Right forelimb (tissue), 1 donor: ENCODE measurements at regions not wholly inside any gene's neighbourhood (a gene's known extent, or its start where the extent isn't known, plus 50 kb on each side); places are given as distances from the start of the nearest gene placed in this dataset.
"Not testable (repeated sequence)": the region's sequence is repeated elsewhere in the genome, so short reads cannot be mapped to it uniquely, and the experiment has no call there.

Experiments
- DNase-seq: peaks from one replicate; pipeline ENCODE4 v3.0.0-alpha.2; 2018

DNA sequence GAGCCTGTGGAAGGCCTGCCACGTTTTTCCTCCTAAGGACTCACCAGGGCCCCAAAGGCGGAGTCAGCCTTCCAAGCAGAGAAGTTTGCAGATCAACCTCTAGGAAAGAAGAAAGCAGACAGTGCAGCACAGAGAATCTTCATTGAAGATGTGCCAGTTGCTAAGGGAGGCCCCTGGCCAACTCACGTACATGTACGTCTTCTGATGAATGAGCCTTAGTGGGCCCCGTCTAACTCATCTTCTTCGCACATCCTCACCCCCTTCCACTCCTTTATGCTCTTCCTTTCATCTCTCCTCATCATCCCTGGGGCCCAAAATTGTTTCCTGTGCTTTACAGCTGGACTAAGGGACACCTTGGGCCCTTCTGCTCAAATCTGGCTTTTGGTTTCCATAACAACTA lies 703.0 kb upstream of the TBX3 start:
- no peak for DNase-seq

DNA sequence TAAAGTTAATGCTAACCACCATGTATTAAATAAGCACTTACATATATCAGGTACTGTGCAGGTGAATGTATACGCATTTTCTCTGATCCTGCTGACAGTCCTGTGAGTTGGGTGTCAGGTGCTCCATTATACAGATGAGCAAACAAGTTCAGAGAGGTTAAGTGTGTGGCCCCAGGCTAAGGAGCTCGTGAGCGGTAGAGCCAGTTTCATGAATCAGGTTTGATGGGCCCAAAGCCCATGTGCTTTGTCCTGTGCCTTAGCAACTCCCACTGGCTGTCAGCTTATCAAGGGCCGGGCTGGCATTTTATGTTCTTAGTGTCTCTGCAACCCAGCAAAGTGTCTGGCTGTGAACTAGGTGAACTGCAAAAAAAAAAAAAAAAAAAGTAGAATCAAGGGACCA lies 701.2 kb upstream of the TBX3 start:
- DNase-seq = no peak

DNA sequence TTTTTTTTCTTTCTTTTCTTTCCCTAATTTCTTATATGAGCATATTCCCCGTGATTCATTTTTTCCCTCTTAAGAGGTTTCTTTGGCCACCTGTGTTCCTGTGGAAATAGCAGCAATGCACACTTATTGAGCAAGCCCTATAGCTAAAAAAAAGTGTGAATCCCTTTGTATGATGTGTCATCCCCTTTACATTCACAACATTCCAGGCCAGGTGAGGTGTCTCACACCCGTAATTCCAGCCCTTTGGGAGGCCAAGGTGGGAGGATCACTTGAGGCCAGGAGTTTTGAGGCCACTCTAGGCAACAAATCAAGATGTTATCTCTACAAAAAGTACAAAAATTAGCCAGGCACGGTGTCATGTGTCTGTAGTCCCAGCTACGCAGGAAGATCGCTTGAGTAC lies 700.4 kb upstream of the TBX3 start:
- no peak for DNase-seq

DNA sequence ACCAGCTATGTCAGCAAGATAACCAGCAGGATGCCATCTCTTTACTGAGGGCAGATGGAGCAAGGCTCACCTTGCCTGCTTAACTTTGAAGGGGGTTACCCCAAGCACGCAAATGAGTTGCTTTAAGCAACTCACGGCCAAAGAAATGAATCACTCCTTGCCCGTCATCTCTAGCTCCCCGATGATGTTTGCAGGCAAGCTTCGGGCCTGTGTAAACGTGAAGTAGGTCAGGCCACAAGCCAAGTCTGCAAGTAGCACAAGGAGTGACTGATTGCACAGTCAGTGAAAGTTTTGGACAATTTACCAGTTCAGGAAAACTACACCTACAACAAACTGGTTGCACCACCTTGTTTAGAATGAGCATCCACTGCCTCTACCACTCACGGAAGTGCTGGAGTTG lies 699.7 kb upstream of the TBX3 start:
- no peak for DNase-seq

DNA sequence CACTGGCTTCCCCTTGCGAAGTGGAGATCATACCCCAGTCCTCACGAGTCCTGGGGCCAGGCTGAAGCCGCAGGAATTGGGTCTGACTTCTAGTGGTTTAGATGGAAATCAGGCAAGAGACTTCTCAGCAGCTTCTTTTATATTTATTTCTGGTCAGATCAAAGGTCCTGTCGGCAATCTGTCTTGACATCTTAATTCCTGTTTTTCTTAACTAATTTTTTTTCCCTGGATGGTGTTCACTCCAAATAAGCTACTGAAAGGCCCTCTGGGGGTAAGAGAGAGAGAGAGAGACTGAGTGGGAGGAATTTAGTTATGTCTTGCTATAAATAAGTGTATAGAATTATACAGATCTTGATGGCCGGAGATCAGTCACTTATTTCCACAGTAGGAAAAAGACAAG lies 698.7 kb upstream of the TBX3 start:
- DNase-seq = no peak

DNA sequence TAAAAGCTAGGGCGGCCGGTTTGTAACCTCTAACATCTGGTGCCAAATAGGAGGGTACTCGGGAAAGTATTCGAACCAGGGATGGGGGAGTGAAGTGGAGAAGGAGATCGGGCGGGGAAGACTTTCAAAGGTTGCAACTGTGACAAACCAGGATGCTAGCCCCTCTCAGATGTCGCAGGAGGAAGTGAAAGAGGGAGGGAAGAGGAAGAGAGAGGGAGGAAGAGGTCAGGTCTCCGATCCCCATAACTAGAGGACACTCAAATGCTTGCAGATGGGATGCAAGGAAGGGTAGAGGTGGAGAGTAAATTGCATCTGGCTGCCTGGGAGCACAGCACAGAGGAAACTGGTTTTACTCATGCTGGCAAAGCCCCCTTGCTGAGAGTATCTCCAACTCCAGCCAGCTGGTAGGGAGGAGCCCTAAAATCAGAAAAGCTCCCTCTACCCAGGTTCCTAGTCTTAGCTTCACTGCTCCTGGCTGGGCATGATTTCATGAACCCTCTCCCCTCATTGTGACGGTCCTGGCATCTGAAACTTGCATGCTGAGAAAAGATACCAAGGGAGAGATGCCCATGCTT lies 696.7 kb upstream of the TBX3 start:
- DNase-seq = no peak

DNA sequence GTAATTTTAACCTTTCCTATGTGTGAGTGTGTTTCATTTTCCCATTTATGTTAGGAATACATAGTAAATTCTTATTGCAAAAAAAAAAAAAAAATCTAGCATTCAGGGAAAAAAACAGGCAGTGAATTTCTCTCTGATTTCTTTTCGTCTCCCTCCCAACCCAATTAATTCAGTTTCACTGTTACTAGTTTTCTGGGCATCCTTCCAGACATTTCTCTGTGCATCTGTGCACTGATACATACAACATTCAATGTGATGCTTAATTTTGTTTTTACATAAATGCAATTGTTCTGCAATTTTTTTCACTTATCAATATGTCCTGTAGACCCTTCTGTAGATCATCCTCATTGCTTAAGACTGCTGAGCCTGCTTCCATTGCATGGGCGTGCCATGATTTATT lies 694.3 kb upstream of the TBX3 start:
- no peak for DNase-seq

DNA sequence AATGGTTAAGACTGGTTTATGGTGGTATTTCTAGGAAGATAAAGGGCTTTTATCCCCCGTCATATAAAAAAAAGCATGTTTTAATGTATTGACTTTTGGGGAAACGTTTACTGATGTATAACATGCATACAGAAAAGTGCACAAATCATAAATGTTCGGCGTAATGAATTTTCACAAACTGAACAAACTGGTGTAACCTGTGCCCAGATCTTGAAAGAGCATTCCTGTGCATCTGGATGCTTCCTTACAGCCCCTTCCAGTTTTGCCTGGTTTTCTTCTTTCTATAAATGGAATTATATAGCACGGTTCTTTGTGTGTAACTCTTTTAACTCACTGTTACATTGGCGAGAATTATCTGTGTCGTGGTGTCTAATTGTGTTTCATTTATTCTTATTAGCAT lies 693.8 kb upstream of the TBX3 start:
- DNase-seq = no peak

DNA sequence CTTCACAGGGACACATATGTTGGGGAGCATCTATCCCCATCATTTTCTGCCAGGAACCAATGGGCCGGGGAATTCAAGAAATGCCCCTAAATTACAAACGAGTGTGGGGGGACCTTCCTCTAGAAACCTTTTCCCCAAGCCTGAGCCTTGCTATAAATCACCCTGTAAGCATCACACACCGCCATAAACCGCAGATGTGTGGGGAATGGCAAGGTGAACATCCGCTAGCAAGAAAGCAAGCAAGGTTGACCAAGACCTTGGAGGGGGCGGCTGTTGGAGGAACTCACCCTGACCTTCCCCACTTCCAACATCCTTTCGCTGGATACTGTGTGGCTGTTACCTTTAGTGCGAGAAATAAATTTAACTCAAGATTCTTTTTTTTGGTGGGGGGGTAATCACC lies 693.3 kb upstream of the TBX3 start:
- DNase-seq = no peak

DNA sequence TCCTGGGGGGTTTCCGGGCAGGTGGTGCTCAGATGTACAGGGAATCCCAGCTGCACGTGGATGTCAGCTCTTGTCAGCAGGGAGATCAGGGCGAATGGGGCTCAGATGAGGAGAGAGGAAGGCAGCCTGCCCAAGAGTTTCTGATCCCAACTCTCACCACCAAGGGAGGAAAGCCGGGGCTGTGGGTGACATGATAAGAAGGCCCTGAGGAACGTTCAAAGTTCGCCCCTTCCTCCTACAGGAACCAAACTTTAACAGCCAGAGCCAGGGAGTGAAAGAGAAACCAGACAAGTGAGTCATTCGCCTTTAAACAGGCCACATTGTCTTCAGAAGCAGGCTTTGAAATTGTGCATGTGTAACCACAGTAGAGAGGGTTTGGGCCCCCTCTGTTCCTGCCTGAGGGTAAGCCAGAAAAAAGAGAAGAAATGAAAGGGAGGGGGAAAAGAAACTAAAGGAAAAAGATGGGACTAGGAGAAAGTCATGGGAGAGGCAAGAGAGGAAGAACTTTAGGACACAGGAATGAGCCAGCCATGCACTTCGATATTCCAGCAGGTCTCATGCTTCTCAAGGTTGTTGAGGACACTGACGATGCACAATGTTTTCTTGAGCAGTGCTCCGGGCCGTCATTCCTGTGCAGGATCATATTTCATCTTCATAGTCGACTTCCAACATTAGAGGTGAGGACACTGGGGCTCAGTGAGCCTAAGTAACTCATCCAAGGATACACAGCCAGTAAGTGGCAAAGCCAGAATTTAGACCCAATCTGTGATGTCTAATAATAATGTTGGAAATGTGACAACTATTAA lies 691.4 kb upstream of the TBX3 start:
- no peak for DNase-seq

DNA sequence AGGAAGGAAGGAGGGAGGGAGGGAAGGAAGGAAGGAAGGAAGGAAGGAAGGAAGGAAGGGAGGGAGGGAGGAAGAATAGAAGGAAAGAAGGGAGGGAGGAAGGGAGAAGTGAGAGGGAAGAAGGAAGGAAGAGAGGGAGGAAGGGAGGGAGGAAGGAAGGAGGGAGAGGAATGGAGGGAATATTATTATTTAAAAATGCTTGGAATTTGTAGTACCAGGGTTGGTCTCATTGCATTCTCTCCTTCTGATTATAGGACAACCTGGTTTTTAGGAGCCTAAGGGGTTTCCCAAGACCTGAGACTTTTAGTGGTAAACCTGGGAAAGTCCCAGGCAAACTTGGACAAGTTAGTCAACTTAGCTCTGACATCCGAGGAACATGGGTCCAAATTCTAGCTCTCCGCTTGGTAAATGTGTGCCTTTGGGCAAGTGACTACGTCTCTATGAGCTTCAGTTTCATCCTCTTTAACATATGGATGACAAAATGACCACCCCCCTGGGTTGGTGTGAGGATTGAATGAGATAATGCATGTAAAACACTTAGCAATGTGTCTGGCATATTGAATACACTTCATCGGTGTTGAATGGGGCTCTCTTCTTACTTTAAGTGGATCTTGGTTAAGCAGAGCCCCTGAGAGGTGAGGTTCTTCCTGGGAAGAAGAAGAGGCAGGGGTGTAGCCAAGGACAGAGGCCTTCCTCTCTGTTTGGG lies 690.7 kb upstream of the TBX3 start:
- DNase-seq = no peak

DNA sequence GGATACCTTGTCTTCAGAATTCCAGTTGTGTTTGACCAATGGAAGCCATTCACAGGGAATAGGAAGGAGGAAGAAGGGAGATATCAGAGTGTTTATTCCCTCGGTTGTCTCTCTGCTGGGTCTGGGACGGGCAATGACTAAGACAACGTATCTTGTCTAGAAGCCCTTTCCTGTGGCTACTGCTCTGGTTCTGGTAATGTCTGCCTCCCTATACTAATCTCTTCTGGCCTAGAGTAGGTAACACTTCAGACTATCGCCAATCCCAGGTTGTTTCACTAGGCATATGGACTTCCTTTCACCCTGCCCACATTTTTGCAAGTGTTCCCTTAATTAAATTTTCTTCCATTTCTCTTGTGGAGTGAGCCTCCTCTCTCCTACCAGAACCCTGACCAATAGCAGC lies 687.7 kb upstream of the TBX3 start:
- DNase-seq = no peak

DNA sequence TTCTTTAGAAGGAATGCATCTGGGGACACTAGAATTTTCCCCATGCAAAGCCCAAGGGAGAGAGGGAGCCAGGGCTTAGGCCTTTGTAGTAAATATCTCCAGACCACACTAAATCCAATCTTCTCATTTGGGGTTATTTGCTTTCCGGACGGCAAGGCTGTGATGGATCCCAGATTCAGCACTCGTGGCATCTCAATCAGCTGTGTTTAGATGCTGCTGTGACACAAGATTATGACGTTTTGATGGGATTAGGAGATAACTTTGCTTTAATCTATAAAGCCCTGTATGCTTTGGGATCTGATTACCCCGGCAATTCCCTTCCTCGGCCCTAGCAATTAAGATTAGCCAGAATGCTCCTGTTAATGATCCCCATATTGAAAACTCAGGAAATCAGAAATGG lies 686.7 kb upstream of the TBX3 start:
- DNase-seq = no peak

DNA sequence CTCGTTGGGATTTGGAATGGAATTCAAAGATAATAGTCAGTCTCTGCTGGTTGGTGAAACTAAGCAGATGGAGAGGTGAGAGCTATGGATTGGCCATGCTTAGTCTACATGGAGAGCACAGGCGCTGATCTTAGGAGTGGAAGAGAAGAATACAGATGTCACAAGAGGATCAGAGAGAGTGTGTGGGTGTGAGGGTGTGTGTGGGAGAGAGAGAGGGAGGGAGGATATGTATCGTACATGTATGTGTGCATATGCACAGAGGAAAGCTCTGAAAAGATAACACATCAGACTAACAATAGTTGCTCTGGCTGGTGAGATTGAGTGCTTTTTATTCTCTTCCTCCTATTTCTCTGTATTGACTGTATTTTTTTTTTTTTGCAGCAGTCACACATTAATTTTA lies 686.2 kb upstream of the TBX3 start:
- no peak for DNase-seq

DNA sequence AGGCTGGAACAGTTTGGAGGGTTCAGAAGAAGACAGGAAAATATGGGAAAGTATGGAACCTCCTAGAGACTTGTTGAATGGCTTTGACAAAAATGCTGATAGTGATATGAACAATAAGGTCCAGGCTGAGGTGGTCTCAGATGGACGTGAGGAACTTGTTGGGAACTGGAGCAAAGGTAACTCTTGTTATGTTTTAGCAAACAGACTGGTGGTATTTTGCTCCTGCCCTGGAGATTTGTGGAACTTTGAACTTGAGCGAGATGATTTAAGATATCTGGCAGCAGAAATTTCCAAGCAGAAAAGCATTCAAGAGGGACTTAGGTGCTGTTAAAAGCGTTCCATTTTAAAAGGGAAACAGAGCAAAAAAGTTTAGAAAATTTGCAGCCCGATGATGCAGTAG lies 682.3 kb upstream of the TBX3 start:
- DNase-seq = not testable (repeated sequence)

DNA sequence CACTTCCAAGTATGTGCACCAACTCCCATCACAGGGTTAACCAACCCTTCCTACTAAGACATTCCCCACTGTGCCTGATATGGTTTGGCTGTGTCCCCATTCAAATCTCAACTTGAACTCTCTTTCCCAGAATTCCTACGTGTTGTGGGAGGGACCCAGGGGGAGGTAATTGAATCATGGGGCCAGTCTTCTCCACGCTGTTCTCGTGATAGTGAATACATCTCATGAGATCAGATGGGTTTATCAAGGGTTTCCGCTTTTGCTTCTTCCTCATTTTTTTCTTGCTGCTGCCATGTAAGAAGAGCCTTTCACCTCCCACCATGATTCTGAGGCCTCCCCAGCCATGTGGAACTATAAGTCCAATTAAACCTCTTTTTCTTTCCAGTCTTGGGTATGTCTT lies 681.8 kb upstream of the TBX3 start:
- not testable (repeated sequence) for DNase-seq

DNA sequence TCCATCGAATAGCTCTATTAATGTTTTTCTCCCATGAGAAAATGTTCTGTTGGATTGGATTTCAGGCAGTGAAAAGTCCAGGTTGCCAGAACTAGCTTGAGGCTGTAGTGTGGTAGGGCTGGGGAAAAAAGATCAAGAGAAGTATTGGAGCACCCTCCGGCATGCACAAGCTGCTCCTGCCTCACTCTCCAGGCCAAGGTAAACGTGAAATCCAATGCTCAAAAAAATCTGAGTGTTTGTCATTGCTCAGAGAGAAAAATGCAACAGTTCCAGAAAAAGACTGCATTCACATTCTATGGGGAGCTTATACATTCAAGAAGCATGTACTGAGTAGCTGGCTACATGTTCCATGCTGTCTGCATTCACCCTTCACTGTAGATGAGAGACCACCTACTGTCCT lies 680.9 kb upstream of the TBX3 start:
- DNase-seq = no peak

DNA sequence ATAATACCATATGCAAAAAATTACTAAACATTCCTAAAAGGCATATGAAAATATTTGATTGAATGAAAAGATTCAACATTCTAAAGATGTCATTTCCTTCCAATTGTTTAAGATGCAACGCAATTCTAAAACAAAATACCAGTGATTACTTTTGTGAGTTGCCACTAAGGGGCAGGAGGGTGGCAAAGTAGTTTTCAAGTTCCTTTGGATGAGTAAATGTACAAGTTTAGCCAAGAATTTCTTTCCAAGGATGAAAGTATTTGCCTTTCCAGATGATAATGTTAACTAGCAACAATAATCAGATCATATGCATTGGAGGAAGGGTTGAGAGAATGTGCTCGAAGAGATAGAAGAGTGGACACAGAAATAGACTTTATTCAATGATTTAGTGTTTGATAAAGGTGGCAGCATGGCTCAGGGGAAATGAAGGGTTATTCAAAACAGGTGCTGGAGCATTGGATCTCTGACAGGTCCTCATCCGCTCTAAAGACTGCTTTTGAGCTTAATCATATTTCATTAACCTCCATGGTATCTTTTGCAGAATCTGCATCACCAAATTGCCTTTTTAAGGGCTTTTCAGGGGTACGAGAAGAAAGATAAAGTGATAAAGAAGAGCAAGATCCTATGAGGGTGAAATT lies 678.5 kb upstream of the TBX3 start:
- DNase-seq = no peak

DNA sequence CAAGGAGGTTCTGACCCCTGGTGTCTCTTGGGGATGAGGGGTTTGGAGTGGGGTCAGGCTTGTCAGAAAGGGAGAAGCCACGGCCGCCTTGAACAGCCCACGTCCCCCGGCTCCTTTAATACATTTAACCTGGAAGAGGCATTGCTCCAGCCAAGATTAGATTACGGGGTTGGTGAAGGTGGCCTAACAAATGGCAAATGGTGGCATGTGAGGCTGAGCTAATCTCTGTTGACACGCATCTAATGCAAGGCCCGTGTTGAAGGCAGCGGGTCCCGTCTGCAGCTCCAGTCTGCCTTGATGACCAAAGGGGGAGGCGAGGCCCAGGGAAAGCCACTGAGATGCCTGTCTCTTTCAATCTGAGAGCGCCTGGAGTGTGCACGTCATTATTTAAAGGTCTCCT lies 673.7 kb upstream of the TBX3 start:
- DNase-seq = no peak

DNA sequence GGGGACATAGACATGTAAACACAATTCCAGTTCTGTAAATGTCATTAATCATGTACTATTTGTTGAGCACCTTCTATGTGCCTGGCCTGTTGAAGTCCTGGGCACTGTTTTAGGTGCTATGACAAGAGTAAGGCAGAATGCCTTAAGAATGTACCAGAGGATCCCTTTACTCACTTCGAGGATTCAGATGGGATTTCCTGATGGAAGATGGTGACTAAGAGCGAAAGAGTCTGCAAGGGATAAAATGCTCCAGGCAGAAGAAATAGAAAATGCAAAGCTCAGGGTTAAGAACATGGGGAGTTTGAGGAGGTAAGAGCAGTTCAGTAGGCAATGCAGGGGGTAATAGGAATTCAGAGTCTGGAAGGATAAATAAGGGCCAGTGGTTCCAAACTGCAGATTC lies 671.3 kb upstream of the TBX3 start:
- DNase-seq = no peak

DNA sequence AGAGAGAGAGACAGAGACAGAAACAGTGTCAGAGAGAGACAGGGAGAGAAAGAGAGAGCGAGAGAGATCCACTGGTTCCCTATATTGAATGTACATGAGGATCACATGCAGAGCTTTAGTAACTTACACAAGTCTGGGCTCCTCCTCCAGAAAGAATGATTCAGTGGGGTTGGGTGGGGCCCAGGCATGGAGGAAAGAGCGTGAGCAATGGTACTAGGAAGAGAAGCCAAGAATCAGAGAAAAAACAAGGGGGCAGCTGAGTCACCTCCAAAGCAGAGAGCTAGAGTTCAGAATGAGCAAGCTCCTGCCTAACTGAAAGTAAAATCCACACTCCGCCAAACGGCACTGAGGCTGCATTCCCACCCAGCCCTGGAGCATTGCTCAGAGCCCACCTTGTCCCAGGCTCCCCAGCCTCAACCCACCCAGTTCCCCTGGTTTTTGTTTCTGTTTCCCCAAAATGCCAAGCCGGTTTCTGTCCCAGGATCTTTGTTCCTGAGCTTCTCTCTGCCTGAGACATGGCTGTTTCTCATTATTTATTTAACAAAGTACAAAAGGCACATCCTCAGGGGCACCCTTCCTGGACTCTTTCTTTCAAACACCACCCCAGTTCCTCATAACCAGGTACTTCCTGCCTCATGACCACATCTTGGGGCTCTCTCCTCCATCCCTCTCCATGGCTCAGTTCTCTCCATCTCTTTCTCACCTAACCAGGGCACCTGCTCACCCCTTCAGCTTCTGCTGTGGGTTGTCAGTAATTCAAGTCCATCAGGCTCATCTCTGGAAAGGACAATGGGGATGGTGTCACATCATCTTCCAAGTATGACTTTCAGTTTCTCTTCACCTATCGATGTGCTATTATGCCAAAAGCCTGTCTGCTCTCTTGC lies 670.3 kb upstream of the TBX3 start:
- DNase-seq = no peak

DNA sequence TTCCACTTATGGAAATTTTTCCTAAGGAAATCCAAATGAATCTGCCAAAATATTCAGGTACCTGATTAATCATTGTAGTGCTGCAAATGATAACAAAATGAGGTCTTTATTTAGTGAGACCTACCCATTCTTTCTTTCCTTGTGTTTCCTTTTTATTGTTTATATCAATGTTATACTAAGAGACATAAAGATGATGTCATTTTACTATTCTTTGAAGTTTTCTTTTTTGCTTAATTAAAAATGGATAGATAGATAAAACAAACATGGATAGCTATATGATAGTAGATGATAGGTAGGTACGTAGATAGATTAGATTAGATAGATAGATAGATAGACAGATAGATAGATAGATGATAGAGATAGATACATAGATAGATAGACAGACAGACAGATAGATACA lies 669.5 kb upstream of the TBX3 start:
- no peak for DNase-seq

DNA sequence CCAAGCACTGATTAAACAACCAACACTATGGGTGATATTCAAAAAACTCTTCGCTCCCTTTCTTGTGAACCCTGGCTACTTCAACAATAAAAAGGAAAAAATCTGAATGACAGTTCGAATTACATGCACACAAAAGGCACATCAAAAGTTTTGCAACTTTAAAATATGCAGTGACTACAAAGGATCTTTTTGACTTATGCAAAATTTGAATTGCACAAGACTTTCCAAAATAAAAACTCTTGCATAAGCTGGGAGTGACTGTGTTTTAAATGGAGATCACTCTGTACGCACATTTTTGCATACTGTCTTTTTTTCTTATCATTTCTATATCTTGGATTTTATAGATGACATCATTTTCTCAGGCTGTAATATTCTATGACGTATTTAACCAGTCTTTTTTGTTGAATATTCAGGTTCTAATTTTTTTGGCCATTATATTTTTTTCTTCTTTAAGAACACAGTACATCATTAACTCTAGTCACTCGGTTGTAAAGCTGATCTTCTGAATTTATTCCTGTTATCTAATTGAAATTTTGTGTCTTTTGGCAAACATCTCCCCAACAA lies 667.6 kb upstream of the TBX3 start:
- DNase-seq = no peak
